GM12878 (cell line): ENCODE measurements at regions not wholly inside any gene's neighbourhood (a gene's known extent, or its start where the extent isn't known, plus 50 kb on each side); places are given as distances from the start of the nearest gene placed in this dataset.

Experiments used
- ATAC-seq: fragments of 200-7000 bp; cut with Tn5 transposase; 3 replicates; pipeline ENCODE4 v1.9.1; 2020; ENCODE audit warnings: mild to moderate bottlenecking, moderate library complexity
- BruUV-seq: library from RNA; stranded (reverse); fragments of 400-500 nt; replicated peaks from 2 replicates; lab custom pipeline; 2021; lab: Mats Ljungman, UMichigan
- CTCF ChIA-PET: fragments of 300-600 bp; sonication (Branson Sonifier 250); formaldehyde crosslinking; extraction: SDS; loops from one replicate; lab custom pipeline; 2021; ENCODE audit warnings: inconsistent platforms; lab: Yijun Ruan, JAX
- POLR2A ChIA-PET: fragments of 350-600 bp; formaldehyde crosslinking; extraction: SDS; loops from one replicate; lab custom pipeline; 2021; ENCODE audit warnings: inconsistent platforms; lab: Charles Lee
- RAD21 ChIA-PET: fragments of 300-600 bp; sonication (Branson Sonifier 250); formaldehyde crosslinking; loops from one replicate; lab custom pipeline; 2023; ENCODE audit warnings: antibody characterized with exemption; ENCODE audit not compliant: unreplicated experiment; lab: Charles Lee
- SMC1A ChIA-PET: fragments of 300-600 bp; sonication (Branson Sonifier 250); formaldehyde crosslinking; loops from one replicate; lab custom pipeline; 2023; ENCODE audit not compliant: unreplicated experiment, uncharacterized antibody; lab: Charles Lee
- DNase-seq: peaks from one replicate; pipeline ENCODE4 v3.0.0-alpha.2; 2011; ENCODE audit warnings: low read depth, low spot score
- FAIRE-seq: peaks from 3 replicates; lab custom pipeline; 2011; peaks lifted over from hg19 to GRCh38; lab: Jason Lieb, UNC
- H2AFZ ChIP-seq: 2 replicates; pipeline ENCODE4 v1.6.0; 2011; ENCODE audit warnings: low read depth, low read length, control low read depth; ENCODE audit not compliant: control insufficient read depth
- H3K27ac ChIP-seq: 2 replicates; pipeline ENCODE4 v1.5.1; 2011; ENCODE audit warnings: control low read depth; ENCODE audit not compliant: control insufficient read depth, insufficient read depth
- H3K27me3 ChIP-seq, 2 experiments: replicated peaks in 1 of 2; 2 replicates each; pipeline versions ENCODE4 v1.6.0 to v1.6.1; 2011; ENCODE audit warnings: low read length in 1 of 2; ENCODE audit not compliant: control insufficient read depth in 2 of 2, insufficient read depth in 2 of 2
- H3K36me3 ChIP-seq, 2 experiments: 2 replicates each; pipeline ENCODE4 v1.5.1; 2011; ENCODE audit warnings: low read length in 1 of 2; ENCODE audit not compliant: control insufficient read depth in 2 of 2, insufficient read depth in 2 of 2
- H3K4me1 ChIP-seq: 2 replicates; pipeline ENCODE4 v1.6.1; 2011; ENCODE audit warnings: mild to moderate bottlenecking, low read length, moderate library complexity, mixed read lengths; ENCODE audit not compliant: control insufficient read depth, insufficient read depth
- H3K4me2 ChIP-seq: 2 replicates; pipeline ENCODE4 v1.6.0; 2011; ENCODE audit warnings: control low read depth; ENCODE audit not compliant: control insufficient read depth, insufficient read depth
- H3K4me3 ChIP-seq: fragments of 200-600 bp; sonication (generic); 2 replicates; pipeline ENCODE4 v1.5.1; 2016
- H3K79me2 ChIP-seq: 2 replicates; pipeline ENCODE4 v1.6.0; 2011; ENCODE audit warnings: low read length; ENCODE audit not compliant: control insufficient read depth, insufficient read depth
- H3K9ac ChIP-seq: 2 replicates; pipeline ENCODE4 v1.8.0; 2011; ENCODE audit warnings: low read length, control low read depth, mixed read lengths; ENCODE audit not compliant: control insufficient read depth, insufficient read depth
- H3K9me3 ChIP-seq: replicated peaks from 3 replicates; pipeline ENCODE4 v1.5.1; 2011; ENCODE audit warnings: mild to moderate bottlenecking, low read length; ENCODE audit not compliant: control insufficient read depth, insufficient read depth
- H4K20me1 ChIP-seq: 2 replicates; pipeline ENCODE4 v1.6.0; 2011; ENCODE audit not compliant: control insufficient read depth, insufficient read depth
- CHD1 ChIP-seq: IDR thresholded peaks from 2 replicates; pipeline ENCODE4 v1.6.1; 2012; ENCODE audit warnings: low read depth, low read length, improper control_type of control experiment
- ESRRA ChIP-seq: IDR thresholded peaks from 2 replicates; pipeline ENCODE4 v1.6.1; 2012; ENCODE audit warnings: mild to moderate bottlenecking, low read length, improper control_type of control experiment
- HCFC1 ChIP-seq: fragments of 150-350 bp; IDR thresholded peaks from 2 replicates; pipeline ENCODE4 v1.6.1; 2014; ENCODE audit warnings: low read length
- KDM1A ChIP-seq: fragments of 200-600 bp; sonication (generic); IDR thresholded peaks from 2 replicates; pipeline ENCODE4 v1.6.1; 2016; ENCODE audit warnings: borderline replicate concordance
- NFYA ChIP-seq: IDR thresholded peaks from 2 replicates; pipeline ENCODE4 v1.6.1; 2011; ENCODE audit warnings: low read depth, mild to moderate bottlenecking, low read length, improper control_type of control experiment, borderline replicate concordance
- NR2C1 ChIP-seq: fragments of 450-650 bp; IDR thresholded peaks from 2 replicates; pipeline ENCODE4 v1.6.1; 2017; ENCODE audit warnings: antibody characterized with exemption, mild to moderate bottlenecking, moderate library complexity
- POLR2AphosphoS5 ChIP-seq: IDR thresholded peaks from 2 replicates; pipeline ENCODE4 v1.6.1; 2011; ENCODE audit warnings: mild to moderate bottlenecking, low read length, inconsistent platforms
- SPI1 ChIP-seq: IDR thresholded peaks from 2 replicates; pipeline ENCODE4 v1.6.1; 2011; ENCODE audit warnings: low read depth, mild to moderate bottlenecking, low read length, moderate library complexity, borderline replicate concordance; ENCODE audit not compliant: insufficient read depth
- STAT1 ChIP-seq: fragments of 450-650 bp; conservative IDR thresholded peaks from 2 replicates; pipeline ENCODE4 v1.6.1; 2014; ENCODE audit warnings: antibody characterized with exemption, mild to moderate bottlenecking
- STAT3 ChIP-seq: IDR thresholded peaks from 2 replicates; pipeline ENCODE4 v1.6.1; 2011; ENCODE audit warnings: low read depth, low read length, improper control_type of control experiment
- TAF1 ChIP-seq: IDR thresholded peaks from 2 replicates; pipeline ENCODE4 v1.6.1; 2011; ENCODE audit warnings: mild to moderate bottlenecking, low read depth, low read length, borderline replicate concordance
- ZNF274 ChIP-seq: IDR thresholded peaks from one replicate; pipeline ENCODE4 v1.8.0; 2011; ENCODE audit not compliant: insufficient read length, insufficient read depth
- ZNF622 ChIP-seq: fragments of 450-650 bp; IDR thresholded peaks from 2 replicates; pipeline ENCODE4 v1.6.1; 2017; ENCODE audit warnings: mild to moderate bottlenecking, inconsistent platforms
- whole genome bisulfite sequencing: methylation state at CpG from one replicate; pipeline ENCODE4 v1.1.6; 2016; ENCODE audit warnings: low lambda C conversion rate; ENCODE audit not compliant: insufficient replicate concordance, insufficient coverage; ENCODE audit errors: missing lambda C conversion rate; 5-methylcytosine and 5-hydroxymethylcytosine counted together
- in situ Hi-C: fragments of 300-500 bp; cut with MboI; formaldehyde crosslinking; loops from 9 replicates; pipeline ENCODE4 v1.14.3; 2018; ENCODE audit warnings: mixed read lengths
- intact Hi-C: fragments of 100-400 bp; cut with micrococcal nuclease; formaldehyde crosslinking; loops from one replicate; pipeline ENCODE4 v1.14.2; 2022; ENCODE audit not compliant: unreplicated experiment
- TF ChIP-seq, protein P1 (sequence below): fragments of 150-350 bp; IDR thresholded peaks from 2 replicates; pipeline ENCODE4 v1.6.1; 2014; ENCODE audit warnings: mild to moderate bottlenecking, low read depth, low read length

DNA sequence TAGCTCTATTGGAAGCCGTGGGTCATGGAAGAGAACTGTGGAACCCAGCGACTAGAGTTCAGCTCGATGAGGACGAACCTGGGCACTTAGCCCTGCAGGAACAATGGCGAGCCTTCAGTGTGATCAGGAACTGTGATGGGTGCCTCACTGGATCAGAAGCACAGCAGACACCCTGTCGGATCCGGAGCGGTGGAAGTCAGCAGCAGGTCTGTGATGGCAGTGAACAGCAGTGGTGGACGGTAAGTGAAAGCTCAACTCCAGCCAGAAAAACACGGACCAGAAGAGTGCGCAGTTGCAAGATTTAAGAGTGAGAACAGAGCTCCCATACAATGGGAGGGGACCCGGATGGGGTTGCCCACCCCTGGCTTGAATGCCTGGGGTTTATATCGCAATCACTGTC lies 282.2 kb downstream of the NSUN3 start:
- RAD21 ChIA-PET, result no interaction called here
- no peaks in the 10 kb centered on the region for H3K27me3 ChIP-seq

More for the DNA sequence above, 282.2 kb downstream of the NSUN3 start:
- no TSS peak for BruUV-seq
- ChIA-PET SMC1A (no interaction called here), POLR2A (no interaction called here), CTCF (interaction anchor here (1.0 kb wide), 1 partner anchor 11 kb away, joined by 3 read pairs; no protein-coding TSS in a partner anchor)
- WGBS, result 58% methylated on average over 13 of the region's 13 CpGs
- TF ChIP-seq, protein P1, sequence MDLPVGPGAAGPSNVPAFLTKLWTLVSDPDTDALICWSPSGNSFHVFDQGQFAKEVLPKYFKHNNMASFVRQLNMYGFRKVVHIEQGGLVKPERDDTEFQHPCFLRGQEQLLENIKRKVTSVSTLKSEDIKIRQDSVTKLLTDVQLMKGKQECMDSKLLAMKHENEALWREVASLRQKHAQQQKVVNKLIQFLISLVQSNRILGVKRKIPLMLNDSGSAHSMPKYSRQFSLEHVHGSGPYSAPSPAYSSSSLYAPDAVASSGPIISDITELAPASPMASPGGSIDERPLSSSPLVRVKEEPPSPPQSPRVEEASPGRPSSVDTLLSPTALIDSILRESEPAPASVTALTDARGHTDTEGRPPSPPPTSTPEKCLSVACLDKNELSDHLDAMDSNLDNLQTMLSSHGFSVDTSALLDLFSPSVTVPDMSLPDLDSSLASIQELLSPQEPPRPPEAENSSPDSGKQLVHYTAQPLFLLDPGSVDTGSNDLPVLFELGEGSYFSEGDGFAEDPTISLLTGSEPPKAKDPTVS, result no peak
- TF ChIP-seq SPI1 (no peak), ZNF274 (no peak), ZNF622 (no peak), KDM1A (no peak), POLR2AphosphoS5 (no peak), CHD1 (no peak), NFYA (no peak), TAF1 (no peak), HCFC1 (no peak), ESRRA (no peak), NR2C1 (no peak), STAT1 (no peak), STAT3 (no peak)
- ATAC-seq (no peak), FAIRE-seq (no peak), DNase-seq (no peak)
- no peak overlapping the region for H3K9ac ChIP-seq
- H3K4me1 ChIP-seq, result no peaks in the 10 kb centered on the region
- no peak overlapping the region for H3K27ac ChIP-seq
- intact Hi-C loops, result no loop called here
- H3K9me3 ChIP-seq, result no peaks in the 10 kb centered on the region
- no peak overlapping the region for H3K4me3 ChIP-seq
- no peaks in the 10 kb centered on the region for H3K36me3 ChIP-seq
- H3K79me2 ChIP-seq, result no peaks in the 10 kb centered on the region
- no peak overlapping the region for H3K4me2 ChIP-seq
- H2AFZ ChIP-seq, result no peak overlapping the region
- no peaks in the 10 kb centered on the region for H4K20me1 ChIP-seq
- in situ Hi-C loops, result no loop called here
